ENCODE measurements at regions not wholly inside any gene's neighbourhood (a gene's known extent, or its start where the extent isn't known, plus 50 kb on each side); places are given as distances from the start of the nearest gene placed in this dataset.

- TF ChIP-seq SMC3 (IDR thresholded peaks at IDR 0.05; ENCODE audit: low read depth, low read length) (no peak), CTCF (IDR thresholded peaks at IDR 0.05) (no peak), RXRA (IDR thresholded peaks at IDR 0.05; ENCODE audit: borderline replicate concordance, low read depth) (no peak), REST (IDR thresholded peaks at IDR 0.05; ENCODE audit: low read depth, low read length) (no peak), MXI1 (IDR thresholded peaks at IDR 0.05; ENCODE audit: low read depth, low read length) (no peak), POLR2AphosphoS5 (IDR thresholded peaks at IDR 0.05; ENCODE audit: low read depth, low read length) (no peak), YY1 (IDR thresholded peaks at IDR 0.05; ENCODE audit: low read depth) (no peak), MEF2A (IDR thresholded peaks at IDR 0.05; ENCODE audit: borderline replicate concordance, low read depth) (no peak), SIN3A (IDR thresholded peaks at IDR 0.05; ENCODE audit: borderline replicate concordance, low read depth, low read length) (no peak)
Observed at GRCh38 chr1:234941321-234942011, 187.2 kb downstream of the TOMM20 start.

All from SK-N-SH (cell line).